SK-N-SH (cell line): ENCODE measurements at regions not wholly inside any gene's neighbourhood (a gene's known extent, or its start where the extent isn't known, plus 50 kb on each side); places are given as distances from the start of the nearest gene placed in this dataset.

Experiments
- CHD2 ChIP-seq: fragments of 150-350 bp; IDR thresholded peaks from 2 replicates; pipeline ENCODE4 v1.6.1; 2018; ENCODE audit warnings: low read length; ENCODE audit not compliant: partially characterized antibody
- EP300 ChIP-seq, 2 experiments: IDR thresholded peaks; 2 replicates each; pipeline versions ENCODE4 v1.4.0 to v1.6.1; 2012; ENCODE audit warnings: borderline replicate concordance in 1 of 2, low read depth in 1 of 2, low read length in 1 of 2
- FOXJ3 ChIP-seq: sonication (generic); formaldehyde crosslinking; IDR thresholded peaks from 2 replicates; pipeline ENCODE4 v1.5.1; 2020; ENCODE audit warnings: mild to moderate bottlenecking, missing genetic modification reagents
- GATA2 ChIP-seq: sonication (generic); formaldehyde crosslinking; IDR thresholded peaks from 2 replicates; pipeline ENCODE4 v1.5.0; 2020; ENCODE audit warnings: mild to moderate bottlenecking, missing genetic modification reagents
- RAD21 ChIP-seq: IDR thresholded peaks from 2 replicates; pipeline ENCODE4 v1.6.1; 2012; ENCODE audit warnings: mild to moderate bottlenecking, low read length
- RFX5 ChIP-seq: IDR thresholded peaks from 2 replicates; pipeline ENCODE4 v1.6.1; 2012; ENCODE audit warnings: mild to moderate bottlenecking, improper control_type of control experiment, low read length
- SMC3 ChIP-seq: IDR thresholded peaks from 2 replicates; pipeline ENCODE4 v1.6.1; 2012; ENCODE audit warnings: low read depth, low read length, improper control_type of control experiment
- TAF1 ChIP-seq: IDR thresholded peaks from 2 replicates; pipeline ENCODE4 v1.6.1; 2012; ENCODE audit warnings: low read depth, mild to moderate bottlenecking, low read length, moderate library complexity, borderline replicate concordance
- TF ChIP-seq, protein P1 (sequence below): IDR thresholded peaks from 2 replicates; pipeline ENCODE4 v1.4.0; 2012; ENCODE audit warnings: low read depth, borderline replicate concordance
- TF ChIP-seq, protein P2 (sequence below): IDR thresholded peaks from 2 replicates; pipeline ENCODE4 v1.4.0; 2012; ENCODE audit warnings: low read depth
- TF ChIP-seq, protein P3 (sequence below): fragments of 200-600 bp; sonication (generic); IDR thresholded peaks from 2 replicates; pipeline ENCODE4 v1.6.1; 2017; ENCODE audit warnings: antibody characterized with exemption, mild to moderate bottlenecking, moderate library complexity
- TF ChIP-seq, protein P4 (sequence below): IDR thresholded peaks from 2 replicates; pipeline ENCODE4 v1.6.1; 2012; ENCODE audit warnings: mild to moderate bottlenecking, low read depth, low read length, moderate library complexity

DNA sequence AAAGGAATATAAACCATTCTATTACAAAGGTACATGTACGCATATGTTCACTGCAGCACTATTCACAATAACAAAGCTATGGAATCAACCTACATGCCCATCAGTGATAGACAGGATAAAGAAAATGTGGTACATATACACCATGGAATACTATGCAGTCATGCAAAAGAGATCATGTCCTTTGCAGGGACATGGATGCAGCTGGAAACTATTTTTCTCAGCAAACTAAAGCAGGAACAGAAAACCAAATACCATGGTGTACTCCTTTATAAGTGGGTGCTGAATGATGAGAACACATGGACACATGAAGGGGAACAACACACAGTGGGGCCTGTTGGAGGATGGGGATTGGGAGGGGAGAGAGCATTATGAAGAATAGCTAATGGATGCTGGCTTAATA, 104.6 kb upstream of the CENPW start:
- TF ChIP-seq GATA2 (CRISPR knock-in tag): no peak
- TF ChIP-seq, protein P1, sequence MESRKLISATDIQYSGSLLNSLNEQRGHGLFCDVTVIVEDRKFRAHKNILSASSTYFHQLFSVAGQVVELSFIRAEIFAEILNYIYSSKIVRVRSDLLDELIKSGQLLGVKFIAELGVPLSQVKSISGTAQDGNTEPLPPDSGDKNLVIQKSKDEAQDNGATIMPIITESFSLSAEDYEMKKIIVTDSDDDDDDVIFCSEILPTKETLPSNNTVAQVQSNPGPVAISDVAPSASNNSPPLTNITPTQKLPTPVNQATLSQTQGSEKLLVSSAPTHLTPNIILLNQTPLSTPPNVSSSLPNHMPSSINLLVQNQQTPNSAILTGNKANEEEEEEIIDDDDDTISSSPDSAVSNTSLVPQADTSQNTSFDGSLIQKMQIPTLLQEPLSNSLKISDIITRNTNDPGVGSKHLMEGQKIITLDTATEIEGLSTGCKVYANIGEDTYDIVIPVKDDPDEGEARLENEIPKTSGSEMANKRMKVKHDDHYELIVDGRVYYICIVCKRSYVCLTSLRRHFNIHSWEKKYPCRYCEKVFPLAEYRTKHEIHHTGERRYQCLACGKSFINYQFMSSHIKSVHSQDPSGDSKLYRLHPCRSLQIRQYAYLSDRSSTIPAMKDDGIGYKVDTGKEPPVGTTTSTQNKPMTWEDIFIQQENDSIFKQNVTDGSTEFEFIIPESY: no peak
- TF ChIP-seq, protein P2, sequence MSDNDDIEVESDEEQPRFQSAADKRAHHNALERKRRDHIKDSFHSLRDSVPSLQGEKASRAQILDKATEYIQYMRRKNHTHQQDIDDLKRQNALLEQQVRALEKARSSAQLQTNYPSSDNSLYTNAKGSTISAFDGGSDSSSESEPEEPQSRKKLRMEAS: no peak
- no peak for TF ChIP-seq RAD21
- TF ChIP-seq, protein P3, sequence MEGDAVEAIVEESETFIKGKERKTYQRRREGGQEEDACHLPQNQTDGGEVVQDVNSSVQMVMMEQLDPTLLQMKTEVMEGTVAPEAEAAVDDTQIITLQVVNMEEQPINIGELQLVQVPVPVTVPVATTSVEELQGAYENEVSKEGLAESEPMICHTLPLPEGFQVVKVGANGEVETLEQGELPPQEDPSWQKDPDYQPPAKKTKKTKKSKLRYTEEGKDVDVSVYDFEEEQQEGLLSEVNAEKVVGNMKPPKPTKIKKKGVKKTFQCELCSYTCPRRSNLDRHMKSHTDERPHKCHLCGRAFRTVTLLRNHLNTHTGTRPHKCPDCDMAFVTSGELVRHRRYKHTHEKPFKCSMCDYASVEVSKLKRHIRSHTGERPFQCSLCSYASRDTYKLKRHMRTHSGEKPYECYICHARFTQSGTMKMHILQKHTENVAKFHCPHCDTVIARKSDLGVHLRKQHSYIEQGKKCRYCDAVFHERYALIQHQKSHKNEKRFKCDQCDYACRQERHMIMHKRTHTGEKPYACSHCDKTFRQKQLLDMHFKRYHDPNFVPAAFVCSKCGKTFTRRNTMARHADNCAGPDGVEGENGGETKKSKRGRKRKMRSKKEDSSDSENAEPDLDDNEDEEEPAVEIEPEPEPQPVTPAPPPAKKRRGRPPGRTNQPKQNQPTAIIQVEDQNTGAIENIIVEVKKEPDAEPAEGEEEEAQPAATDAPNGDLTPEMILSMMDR: no peak
- no peak for TF ChIP-seq CHD2
- TF ChIP-seq, protein P4, sequence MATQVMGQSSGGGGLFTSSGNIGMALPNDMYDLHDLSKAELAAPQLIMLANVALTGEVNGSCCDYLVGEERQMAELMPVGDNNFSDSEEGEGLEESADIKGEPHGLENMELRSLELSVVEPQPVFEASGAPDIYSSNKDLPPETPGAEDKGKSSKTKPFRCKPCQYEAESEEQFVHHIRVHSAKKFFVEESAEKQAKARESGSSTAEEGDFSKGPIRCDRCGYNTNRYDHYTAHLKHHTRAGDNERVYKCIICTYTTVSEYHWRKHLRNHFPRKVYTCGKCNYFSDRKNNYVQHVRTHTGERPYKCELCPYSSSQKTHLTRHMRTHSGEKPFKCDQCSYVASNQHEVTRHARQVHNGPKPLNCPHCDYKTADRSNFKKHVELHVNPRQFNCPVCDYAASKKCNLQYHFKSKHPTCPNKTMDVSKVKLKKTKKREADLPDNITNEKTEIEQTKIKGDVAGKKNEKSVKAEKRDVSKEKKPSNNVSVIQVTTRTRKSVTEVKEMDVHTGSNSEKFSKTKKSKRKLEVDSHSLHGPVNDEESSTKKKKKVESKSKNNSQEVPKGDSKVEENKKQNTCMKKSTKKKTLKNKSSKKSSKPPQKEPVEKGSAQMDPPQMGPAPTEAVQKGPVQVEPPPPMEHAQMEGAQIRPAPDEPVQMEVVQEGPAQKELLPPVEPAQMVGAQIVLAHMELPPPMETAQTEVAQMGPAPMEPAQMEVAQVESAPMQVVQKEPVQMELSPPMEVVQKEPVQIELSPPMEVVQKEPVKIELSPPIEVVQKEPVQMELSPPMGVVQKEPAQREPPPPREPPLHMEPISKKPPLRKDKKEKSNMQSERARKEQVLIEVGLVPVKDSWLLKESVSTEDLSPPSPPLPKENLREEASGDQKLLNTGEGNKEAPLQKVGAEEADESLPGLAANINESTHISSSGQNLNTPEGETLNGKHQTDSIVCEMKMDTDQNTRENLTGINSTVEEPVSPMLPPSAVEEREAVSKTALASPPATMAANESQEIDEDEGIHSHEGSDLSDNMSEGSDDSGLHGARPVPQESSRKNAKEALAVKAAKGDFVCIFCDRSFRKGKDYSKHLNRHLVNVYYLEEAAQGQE: no peak
- TF ChIP-seq RFX5: no peak
- TF ChIP-seq FOXJ3: no peak
- no peak for TF ChIP-seq TAF1
- TF ChIP-seq SMC3: no peak
- TF ChIP-seq EP300 (IDR thresholded peaks at IDR 0.05; ENCODE audit: borderline replicate concordance in 1 of 2, low read depth in 1 of 2, low read length in 1 of 2): no peak
